ENCODE measurements at regions not wholly inside any gene's neighbourhood (a gene's known extent, or its start where the extent isn't known, plus 50 kb on each side); places are given as distances from the start of the nearest gene placed in this dataset.

DNA sequence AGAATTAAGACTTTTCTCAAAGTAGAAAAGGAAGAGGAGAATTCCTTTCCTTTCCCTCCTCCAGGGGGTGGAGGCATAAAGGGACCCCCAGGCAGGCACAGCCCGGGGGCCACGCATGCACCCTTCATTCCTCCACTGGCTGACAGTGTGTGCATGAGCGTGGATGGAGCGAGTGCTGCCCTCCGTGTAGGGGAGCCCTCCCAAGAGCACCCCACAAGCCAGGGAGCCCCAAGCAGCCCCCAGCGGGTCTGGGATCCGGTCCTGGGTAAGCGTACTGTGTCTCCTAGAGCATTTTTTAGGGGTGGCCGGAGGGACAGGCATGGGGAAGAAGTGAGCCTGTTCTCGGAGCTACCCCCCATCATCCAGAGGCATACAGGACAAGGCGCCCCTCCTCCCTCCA lies 120.5 kb downstream of the SIK1 start:
- Mint-ChIP-seq H3K27ac (ENCODE audit: unreplicated experiment) (no peak overlapping the region), H3K4me1 (ENCODE audit: unreplicated experiment) (peaks cover 9% of the 10 kb centered on the region), H3K36me3 (ENCODE audit: low read depth, unreplicated experiment) (no peaks in the 10 kb centered on the region), H3K27me3 (ENCODE audit: unreplicated experiment) (peaks cover 5% of the 10 kb centered on the region), H3K4me3 (ENCODE audit: unreplicated experiment) (no peak overlapping the region), H3K9me3 (ENCODE audit: unreplicated experiment) (no peaks in the 10 kb centered on the region)
- TF ChIP-seq, protein P1, sequence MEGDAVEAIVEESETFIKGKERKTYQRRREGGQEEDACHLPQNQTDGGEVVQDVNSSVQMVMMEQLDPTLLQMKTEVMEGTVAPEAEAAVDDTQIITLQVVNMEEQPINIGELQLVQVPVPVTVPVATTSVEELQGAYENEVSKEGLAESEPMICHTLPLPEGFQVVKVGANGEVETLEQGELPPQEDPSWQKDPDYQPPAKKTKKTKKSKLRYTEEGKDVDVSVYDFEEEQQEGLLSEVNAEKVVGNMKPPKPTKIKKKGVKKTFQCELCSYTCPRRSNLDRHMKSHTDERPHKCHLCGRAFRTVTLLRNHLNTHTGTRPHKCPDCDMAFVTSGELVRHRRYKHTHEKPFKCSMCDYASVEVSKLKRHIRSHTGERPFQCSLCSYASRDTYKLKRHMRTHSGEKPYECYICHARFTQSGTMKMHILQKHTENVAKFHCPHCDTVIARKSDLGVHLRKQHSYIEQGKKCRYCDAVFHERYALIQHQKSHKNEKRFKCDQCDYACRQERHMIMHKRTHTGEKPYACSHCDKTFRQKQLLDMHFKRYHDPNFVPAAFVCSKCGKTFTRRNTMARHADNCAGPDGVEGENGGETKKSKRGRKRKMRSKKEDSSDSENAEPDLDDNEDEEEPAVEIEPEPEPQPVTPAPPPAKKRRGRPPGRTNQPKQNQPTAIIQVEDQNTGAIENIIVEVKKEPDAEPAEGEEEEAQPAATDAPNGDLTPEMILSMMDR (IDR thresholded peaks at IDR 0.05; ENCODE audit: unreplicated experiment), result no peak
- DNase-seq (ENCODE audit: low spot score), result no peak

DNA sequence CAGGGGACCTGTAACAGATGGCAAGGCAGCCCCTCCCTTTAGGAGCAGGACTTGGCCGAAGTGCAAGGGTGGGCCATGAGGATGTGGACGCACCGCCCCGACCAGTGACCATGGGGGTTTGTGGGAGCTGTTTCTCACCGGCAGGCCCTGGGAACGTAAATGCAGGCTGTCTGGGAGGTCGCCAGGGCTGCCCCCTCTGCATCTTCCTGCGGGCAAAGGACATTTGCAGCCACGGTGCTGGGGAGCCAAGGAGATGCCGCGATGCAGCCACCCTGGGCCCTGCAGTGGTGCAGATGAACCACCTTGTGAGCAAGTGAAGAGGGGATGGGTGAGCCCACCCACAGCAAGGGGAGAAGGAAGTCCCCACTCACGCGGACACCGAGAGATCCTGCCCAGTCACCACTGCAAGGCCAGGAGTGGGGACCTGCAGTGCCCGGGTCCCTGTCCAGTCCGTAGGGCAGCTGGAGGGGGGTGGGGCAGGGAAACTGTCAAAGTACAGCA lies 121.1 kb downstream of the SIK1 start:
- TF ChIP-seq, protein P1 (IDR thresholded peaks at IDR 0.05; ENCODE audit: unreplicated experiment), result no peak
- H3K9me3 Mint-ChIP-seq (ENCODE audit: unreplicated experiment), result no peaks in the 10 kb centered on the region
- no peak overlapping the region for H3K27ac Mint-ChIP-seq (ENCODE audit: unreplicated experiment)
- H3K27me3 Mint-ChIP-seq (ENCODE audit: unreplicated experiment), result peaks cover 5% of the 10 kb centered on the region
- H3K4me1 Mint-ChIP-seq (ENCODE audit: unreplicated experiment), result peaks cover 9% of the 10 kb centered on the region
- no peak overlapping the region for H3K4me3 Mint-ChIP-seq (ENCODE audit: unreplicated experiment)
- no peak for DNase-seq (ENCODE audit: low spot score)
- no peaks in the 10 kb centered on the region for H3K36me3 Mint-ChIP-seq (ENCODE audit: low read depth, unreplicated experiment)

- TF ChIP-seq, protein P1 (IDR thresholded peaks at IDR 0.05; ENCODE audit: unreplicated experiment), result no peak
- H3K4me3 Mint-ChIP-seq (ENCODE audit: unreplicated experiment), result no peak overlapping the region
- H3K9me3 Mint-ChIP-seq (ENCODE audit: unreplicated experiment), result no peaks in the 10 kb centered on the region
- H3K36me3 Mint-ChIP-seq (ENCODE audit: low read depth, unreplicated experiment), result no peaks in the 10 kb centered on the region
- no peak overlapping the region for H3K27ac Mint-ChIP-seq (ENCODE audit: unreplicated experiment)
- H3K27me3 Mint-ChIP-seq (ENCODE audit: unreplicated experiment), result peaks cover 5% of the 10 kb centered on the region
- peaks cover 9% of the 10 kb centered on the region for H3K4me1 Mint-ChIP-seq (ENCODE audit: unreplicated experiment)
- DNase-seq (ENCODE audit: low spot score), result no peak
Measured at GRCh38 chr21:43305336-43305665, 121.6 kb downstream of the SIK1 start.

DNA sequence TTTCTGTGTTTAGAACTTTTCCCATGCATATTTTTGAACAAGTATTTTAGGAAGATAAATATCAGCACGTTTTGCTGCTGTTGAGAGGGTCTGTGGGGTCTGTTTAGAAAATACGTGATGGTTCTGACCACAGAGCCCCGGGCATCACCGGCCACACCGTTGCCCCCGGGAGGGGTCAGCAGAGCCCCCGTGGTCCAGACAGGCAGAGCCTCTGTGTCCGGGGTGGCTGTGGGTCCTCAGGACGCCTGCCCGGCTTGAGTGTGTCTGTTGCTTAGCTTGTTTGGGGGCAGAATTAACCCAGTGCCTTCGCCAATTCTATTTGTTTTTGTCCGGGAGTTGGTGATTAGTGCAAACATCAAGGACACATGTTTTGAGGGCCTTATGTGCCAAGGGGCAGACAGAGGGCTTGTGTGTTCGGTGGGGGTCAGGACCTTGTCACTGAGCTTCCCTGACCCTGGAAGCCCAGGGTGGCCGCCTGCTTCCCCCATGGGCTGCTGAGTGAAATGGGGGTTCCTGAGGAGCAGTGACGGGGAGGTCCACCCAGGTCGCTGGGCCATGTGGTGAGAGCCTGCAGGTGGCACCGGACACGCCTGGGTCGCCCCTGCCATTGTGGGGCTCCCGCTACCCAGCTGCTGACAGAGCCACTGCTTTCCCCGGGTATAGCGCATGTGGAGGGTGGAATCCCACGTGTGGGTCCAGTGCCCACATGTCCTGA lies 122.2 kb downstream of the SIK1 start:
- DNase-seq (ENCODE audit: low spot score), result no peak
- Mint-ChIP-seq H3K27me3 (ENCODE audit: unreplicated experiment) (peaks cover 5% of the 10 kb centered on the region), H3K4me1 (ENCODE audit: unreplicated experiment) (peaks cover 9% of the 10 kb centered on the region), H3K27ac (ENCODE audit: unreplicated experiment) (no peak overlapping the region), H3K4me3 (ENCODE audit: unreplicated experiment) (no peak overlapping the region), H3K9me3 (ENCODE audit: unreplicated experiment) (no peaks in the 10 kb centered on the region), H3K36me3 (ENCODE audit: low read depth, unreplicated experiment) (no peaks in the 10 kb centered on the region)
- TF ChIP-seq, protein P1 (IDR thresholded peaks at IDR 0.05; ENCODE audit: unreplicated experiment), result no peak

- no peak for DNase-seq (ENCODE audit: low spot score)
- TF ChIP-seq, protein P1 (IDR thresholded peaks at IDR 0.05; ENCODE audit: unreplicated experiment), result no peak
- Mint-ChIP-seq H3K4me3 (ENCODE audit: unreplicated experiment) (no peak overlapping the region), H3K4me1 (ENCODE audit: unreplicated experiment) (peaks cover 9% of the 10 kb centered on the region), H3K9me3 (ENCODE audit: unreplicated experiment) (no peaks in the 10 kb centered on the region), H3K36me3 (ENCODE audit: low read depth, unreplicated experiment) (no peaks in the 10 kb centered on the region), H3K27ac (ENCODE audit: unreplicated experiment) (no peak overlapping the region), H3K27me3 (ENCODE audit: unreplicated experiment) (peaks cover 3% of the 10 kb centered on the region)
Measured at GRCh38 chr21:43304206-43304605, 122.7 kb downstream of the SIK1 start.
